Loucy (cell line): ENCODE measurements at regions not wholly inside any gene's neighbourhood (a gene's known extent, or its start where the extent isn't known, plus 50 kb on each side); places are given as distances from the start of the nearest gene placed in this dataset.

ENCODE experiments used
- H2AFZ ChIP-seq: fragments of 200-600 bp; sonication (generic); 2 replicates; pipeline ENCODE4 v1.6.0; 2016; ENCODE audit warnings: antibody characterized with exemption, mild to moderate bottlenecking, low read length, moderate library complexity
- H3F3A ChIP-seq: fragments of 200-600 bp; 2 replicates; pipeline ENCODE4 v1.6.0; 2016; ENCODE audit warnings: antibody characterized with exemption, low read depth, mild to moderate bottlenecking
- H3K27me3 ChIP-seq: fragments of 200-600 bp; sonication (generic); 2 replicates; pipeline ENCODE4 v1.6.1; 2014; ENCODE audit warnings: low read length, mild to moderate bottlenecking; ENCODE audit not compliant: insufficient read depth, poor library complexity, severe bottlenecking
- H3K36me3 ChIP-seq: fragments of 200-600 bp; sonication (generic); 2 replicates; pipeline ENCODE4 v1.6.1; 2016; ENCODE audit warnings: low read length; ENCODE audit not compliant: insufficient read depth
- H3K4me1 ChIP-seq: fragments of 200-600 bp; sonication (generic); 2 replicates; pipeline ENCODE4 v1.5.1; 2014; ENCODE audit warnings: low read length, mild to moderate bottlenecking; ENCODE audit not compliant: insufficient read depth, poor library complexity, severe bottlenecking
- H3K4me2 ChIP-seq: fragments of 200-600 bp; sonication (generic); 2 replicates; pipeline ENCODE4 v1.6.0; 2014; ENCODE audit warnings: antibody characterized with exemption, low read length, low read depth, mild to moderate bottlenecking; ENCODE audit not compliant: poor library complexity, severe bottlenecking
- H3K4me3 ChIP-seq: fragments of 200-600 bp; sonication (generic); 2 replicates; pipeline ENCODE4 v1.5.1; 2014; ENCODE audit warnings: low read length, mild to moderate bottlenecking, mixed read lengths; ENCODE audit not compliant: poor library complexity, severe bottlenecking
- H3K79me2 ChIP-seq: fragments of 200-600 bp; sonication (generic); 2 replicates; pipeline ENCODE4 v1.6.1; 2014; ENCODE audit warnings: low read length; ENCODE audit not compliant: insufficient read depth
- H3K9ac ChIP-seq: fragments of 200-600 bp; sonication (generic); 2 replicates; pipeline ENCODE4 v1.6.0; 2014; ENCODE audit warnings: mild to moderate bottlenecking, low read depth, low read length, moderate library complexity; ENCODE audit not compliant: poor library complexity, severe bottlenecking
- H3K9me2 ChIP-seq: fragments of 200-600 bp; sonication (generic); replicated peaks from 2 replicates; pipeline ENCODE4 v1.6.1; 2016; ENCODE audit warnings: low read depth, low read length, mixed read lengths
- H3K9me3 ChIP-seq: fragments of 200-600 bp; sonication (generic); 2 replicates; pipeline ENCODE4 v1.6.1; 2014; ENCODE audit warnings: mild to moderate bottlenecking, antibody characterized with exemption, low read length, low read depth; ENCODE audit not compliant: insufficient read depth
- H4K20me1 ChIP-seq: fragments of 200-600 bp; sonication (generic); 2 replicates; pipeline ENCODE4 v1.6.0; 2014; ENCODE audit warnings: antibody characterized with exemption, low read length, mild to moderate bottlenecking; ENCODE audit not compliant: insufficient read depth, poor library complexity, severe bottlenecking
- CTCF ChIP-seq: fragments of 200-600 bp; sonication (generic); conservative IDR thresholded peaks from 2 replicates; pipeline ENCODE4 v1.5.1; 2014; ENCODE audit warnings: mild to moderate bottlenecking, antibody characterized with exemption, low read length
- EZH2phosphoT487 ChIP-seq: fragments of 200-600 bp; IDR thresholded peaks from 2 replicates; pipeline ENCODE4 v1.6.1; 2018; ENCODE audit warnings: antibody characterized with exemption, mild to moderate bottlenecking, moderate library complexity, borderline replicate concordance

DNA sequence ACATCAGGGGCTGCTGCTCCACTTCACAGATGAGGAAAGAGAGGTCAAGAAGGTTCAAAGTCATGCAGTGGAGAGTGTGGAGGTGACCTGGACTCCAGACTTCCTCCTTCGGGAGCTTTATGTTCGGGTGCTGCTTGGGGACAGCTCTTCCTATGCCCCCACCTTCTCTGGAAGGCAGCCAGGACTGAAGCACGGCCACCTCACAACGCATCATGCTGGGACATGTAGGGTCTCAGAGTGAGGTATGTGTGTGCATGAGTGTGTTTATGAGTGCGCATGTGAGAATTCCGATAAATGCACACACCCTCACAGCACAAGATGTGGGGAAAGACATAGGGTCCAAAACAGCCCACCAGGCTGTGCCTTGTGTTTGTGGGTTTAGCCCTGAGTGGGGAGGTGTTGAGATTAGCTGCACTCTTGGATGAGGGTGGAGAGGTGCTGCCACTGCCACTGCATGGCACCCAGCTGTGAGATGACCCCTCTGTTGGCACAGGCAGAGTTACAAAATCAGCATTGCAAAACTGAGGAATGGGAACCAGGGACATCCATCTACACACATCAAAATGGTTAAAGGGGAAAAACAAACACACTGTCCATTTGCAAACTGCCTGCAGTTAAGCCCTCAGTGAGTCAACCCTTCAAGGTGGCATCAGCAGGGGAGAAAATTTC lies 367.4 kb downstream of the SEC14L1 start:
- no peaks in the 10 kb centered on the region for H3K79me2 ChIP-seq
- H3K9me2 ChIP-seq = no peaks in the 10 kb centered on the region
- no peak overlapping the region for H3K4me2 ChIP-seq
- no peak overlapping the region for H3K4me3 ChIP-seq
- H3K9ac ChIP-seq = no peak overlapping the region
- TF ChIP-seq CTCF = no peak
- no peak for TF ChIP-seq EZH2phosphoT487
- no peaks in the 10 kb centered on the region for H3K36me3 ChIP-seq
- peaks cover 6% of the 10 kb centered on the region; the same call in 1 of the 2 replicates for H3K9me3 ChIP-seq
- no peaks in the 10 kb centered on the region for H3K27me3 ChIP-seq
- no peak overlapping the region for H2AFZ ChIP-seq
- H3K4me1 ChIP-seq = no peaks in the 10 kb centered on the region
- H4K20me1 ChIP-seq = no peaks in the 10 kb centered on the region
- no peaks in the 10 kb centered on the region for H3F3A ChIP-seq

DNA sequence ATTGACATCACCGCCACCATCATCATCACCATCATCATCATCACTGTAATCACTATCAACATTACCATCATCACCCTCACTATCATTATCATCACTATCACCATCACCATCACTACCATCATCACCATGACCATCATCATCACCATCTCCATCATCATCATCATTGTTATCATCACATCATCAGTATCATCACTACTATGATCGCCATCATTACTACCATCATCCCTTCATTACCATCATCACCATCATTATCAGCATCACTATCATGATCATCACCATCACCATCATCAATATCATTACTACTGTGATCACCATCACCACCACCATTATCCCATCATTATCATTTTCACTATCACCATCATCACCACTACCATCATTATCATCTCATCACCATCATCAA lies 368.3 kb downstream of the SEC14L1 start:
- Histone ChIP-seq H3K4me1 (no peaks in the 10 kb centered on the region), H3K9me3 (peaks cover 6% of the 10 kb centered on the region; the same call in 1 of the 2 replicates), H3K4me2 (no peak overlapping the region), H3K36me3 (no peaks in the 10 kb centered on the region), H4K20me1 (no peaks in the 10 kb centered on the region), H2AFZ (no peak overlapping the region), H3K9me2 (no peaks in the 10 kb centered on the region), H3K27me3 (no peaks in the 10 kb centered on the region), H3F3A (no peaks in the 10 kb centered on the region), H3K4me3 (no peak overlapping the region), H3K79me2 (no peaks in the 10 kb centered on the region), H3K9ac (no peak overlapping the region)
- TF ChIP-seq EZH2phosphoT487 (no peak), CTCF (no peak)

DNA sequence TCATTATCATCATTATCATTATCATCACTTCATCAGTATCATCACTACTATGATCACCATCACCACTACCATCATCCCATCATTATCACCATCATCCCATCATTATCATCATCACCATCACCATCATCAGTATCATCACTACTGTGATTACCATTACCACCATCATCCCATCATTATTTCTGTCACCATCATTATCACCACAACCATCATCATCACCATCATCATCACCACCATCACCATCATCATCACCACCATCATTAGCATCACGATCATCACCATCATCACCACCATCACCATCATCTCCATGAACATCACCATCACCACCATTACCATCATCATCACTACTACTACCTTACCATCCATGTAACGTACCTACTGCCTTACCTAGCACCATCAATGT lies 368.8 kb downstream of the SEC14L1 start:
- Histone ChIP-seq H4K20me1 (no peaks in the 10 kb centered on the region), H3K9me2 (no peaks in the 10 kb centered on the region), H3K79me2 (no peaks in the 10 kb centered on the region), H3K4me2 (no peak overlapping the region), H3F3A (no peaks in the 10 kb centered on the region), H3K4me3 (no peak overlapping the region), H3K27me3 (no peaks in the 10 kb centered on the region), H2AFZ (no peak overlapping the region), H3K9me3 (peaks cover 6% of the 10 kb centered on the region; the same call in 1 of the 2 replicates), H3K9ac (no peak overlapping the region), H3K4me1 (no peaks in the 10 kb centered on the region), H3K36me3 (no peaks in the 10 kb centered on the region)
- TF ChIP-seq CTCF (no peak), EZH2phosphoT487 (no peak)
